PC-3 (cell line): ENCODE measurements at regions not wholly inside any gene's neighbourhood (a gene's known extent, or its start where the extent isn't known, plus 50 kb on each side); places are given as distances from the start of the nearest gene placed in this dataset.
"Not testable (repeated sequence)": the region's sequence is repeated elsewhere in the genome, so short reads cannot be mapped to it uniquely, and the experiment has no call there.

Source experiments
- EZH2 ChIP-seq: fragments of 300-600 bp; sonication (generic); IDR thresholded peaks from one replicate; pipeline ENCODE4 v1.6.1; 2017; ENCODE audit warnings: antibody characterized with exemption, mild to moderate bottlenecking, low read length; ENCODE audit not compliant: unreplicated experiment
- EZH2phosphoT487 ChIP-seq: fragments of 300-600 bp; sonication (generic); IDR thresholded peaks from 2 replicates; pipeline ENCODE4 v1.6.1; 2018; ENCODE audit warnings: mild to moderate bottlenecking, antibody characterized with exemption, low read length, borderline replicate concordance

DNA sequence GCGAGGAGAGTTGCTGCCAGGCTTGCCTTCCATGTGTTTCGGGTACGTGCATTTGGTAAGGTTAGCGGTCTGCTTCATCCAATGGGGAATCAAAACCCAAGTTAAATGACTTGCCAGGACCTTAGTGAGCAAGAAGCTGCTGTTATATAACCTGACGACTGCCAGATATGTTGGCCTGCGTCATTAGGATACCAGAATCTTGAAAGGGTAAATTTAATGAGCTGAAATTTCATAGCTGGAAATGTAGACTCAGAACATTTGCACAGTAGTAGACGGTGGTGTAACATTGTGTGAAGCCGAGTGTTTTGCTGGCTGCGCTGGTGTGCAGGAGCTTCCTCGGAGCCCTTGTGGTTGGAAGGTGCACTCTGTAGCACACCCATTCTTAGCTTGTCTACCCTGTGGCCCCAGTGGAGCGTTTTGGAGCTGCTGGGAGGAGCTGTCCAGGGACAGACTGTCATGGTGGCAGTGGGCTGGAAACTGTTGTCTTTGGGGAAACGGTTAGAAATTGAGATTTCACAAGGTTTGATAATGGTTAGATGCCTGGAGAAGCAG is 66.3 kb upstream of the CRYM start:
- TF ChIP-seq EZH2phosphoT487, EZH2: not testable (repeated sequence)
